ENCODE measurements at regions not wholly inside any gene's neighbourhood (a gene's known extent, or its start where the extent isn't known, plus 50 kb on each side); places are given as distances from the start of the nearest gene placed in this dataset.

DNA sequence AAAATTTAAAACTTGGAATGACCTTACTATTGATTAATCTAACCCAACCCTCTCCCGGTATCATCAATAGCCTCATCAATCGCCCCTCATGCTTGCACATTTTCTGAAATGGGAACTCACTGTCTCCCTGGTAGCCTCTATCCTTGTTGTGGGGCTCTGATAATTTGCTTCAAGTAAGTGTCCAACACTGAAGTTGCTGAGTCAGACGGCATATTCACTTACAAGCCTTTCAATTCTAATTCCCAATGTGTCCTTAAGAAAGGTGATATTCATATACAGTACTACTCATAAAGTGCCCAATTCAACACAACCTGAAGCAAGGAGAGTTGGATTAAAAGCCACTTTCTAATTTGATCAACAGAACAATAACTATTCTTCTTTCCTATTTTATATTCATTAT is 1146.1 kb upstream of the TMEM132C start:
- Histone ChIP-seq H3K27me3 (ENCODE audit: insufficient read depth) (no peaks in the 10 kb centered on the region), H3K9me2 (ENCODE audit: insufficient read depth) (no peaks in the 10 kb centered on the region), H3K4me3 (no peak overlapping the region), H4K20me1 (replicated peaks; ENCODE audit: insufficient read depth) (no peaks in the 10 kb centered on the region), H3K36me3 (ENCODE audit: insufficient read depth) (no peaks in the 10 kb centered on the region), H2AFZ (no peak overlapping the region), H3K4me2 (no peak overlapping the region), H3F3A (replicated peaks; ENCODE audit: low read depth) (no peaks in the 10 kb centered on the region), H3K27ac (ENCODE audit: low read depth) (no peak overlapping the region), H3K79me2 (replicated peaks; ENCODE audit: insufficient read depth) (no peaks in the 10 kb centered on the region), H3K4me1 (ENCODE audit: insufficient read depth) (no peaks in the 10 kb centered on the region)
- Mint-ChIP-seq H3K4me1 (no peaks in the 10 kb centered on the region), H3K27ac (no peak overlapping the region), H3K9me3 (peaks cover 77% of the 10 kb centered on the region), H3K27me3 (ENCODE audit: insufficient read depth, low read depth, poor library complexity) (no peaks in the 10 kb centered on the region), H3K4me3 (no peak overlapping the region), H3K36me3 (ENCODE audit: low read depth) (peaks cover 33% of the 10 kb centered on the region)
- no peak for DNase-seq (ENCODE audit: low spot score)
- no peak for TF ChIP-seq JUNB (IDR thresholded peaks at IDR 0.05; ENCODE audit: unreplicated experiment)
- TF ChIP-seq, protein P1, sequence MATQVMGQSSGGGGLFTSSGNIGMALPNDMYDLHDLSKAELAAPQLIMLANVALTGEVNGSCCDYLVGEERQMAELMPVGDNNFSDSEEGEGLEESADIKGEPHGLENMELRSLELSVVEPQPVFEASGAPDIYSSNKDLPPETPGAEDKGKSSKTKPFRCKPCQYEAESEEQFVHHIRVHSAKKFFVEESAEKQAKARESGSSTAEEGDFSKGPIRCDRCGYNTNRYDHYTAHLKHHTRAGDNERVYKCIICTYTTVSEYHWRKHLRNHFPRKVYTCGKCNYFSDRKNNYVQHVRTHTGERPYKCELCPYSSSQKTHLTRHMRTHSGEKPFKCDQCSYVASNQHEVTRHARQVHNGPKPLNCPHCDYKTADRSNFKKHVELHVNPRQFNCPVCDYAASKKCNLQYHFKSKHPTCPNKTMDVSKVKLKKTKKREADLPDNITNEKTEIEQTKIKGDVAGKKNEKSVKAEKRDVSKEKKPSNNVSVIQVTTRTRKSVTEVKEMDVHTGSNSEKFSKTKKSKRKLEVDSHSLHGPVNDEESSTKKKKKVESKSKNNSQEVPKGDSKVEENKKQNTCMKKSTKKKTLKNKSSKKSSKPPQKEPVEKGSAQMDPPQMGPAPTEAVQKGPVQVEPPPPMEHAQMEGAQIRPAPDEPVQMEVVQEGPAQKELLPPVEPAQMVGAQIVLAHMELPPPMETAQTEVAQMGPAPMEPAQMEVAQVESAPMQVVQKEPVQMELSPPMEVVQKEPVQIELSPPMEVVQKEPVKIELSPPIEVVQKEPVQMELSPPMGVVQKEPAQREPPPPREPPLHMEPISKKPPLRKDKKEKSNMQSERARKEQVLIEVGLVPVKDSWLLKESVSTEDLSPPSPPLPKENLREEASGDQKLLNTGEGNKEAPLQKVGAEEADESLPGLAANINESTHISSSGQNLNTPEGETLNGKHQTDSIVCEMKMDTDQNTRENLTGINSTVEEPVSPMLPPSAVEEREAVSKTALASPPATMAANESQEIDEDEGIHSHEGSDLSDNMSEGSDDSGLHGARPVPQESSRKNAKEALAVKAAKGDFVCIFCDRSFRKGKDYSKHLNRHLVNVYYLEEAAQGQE (IDR thresholded peaks at IDR 0.05; ENCODE audit: unreplicated experiment): no peak
- TF ChIP-seq POLR2AphosphoS5 (IDR thresholded peaks at IDR 0.05; ENCODE audit: low read depth): no peak
- TF ChIP-seq, protein P2, sequence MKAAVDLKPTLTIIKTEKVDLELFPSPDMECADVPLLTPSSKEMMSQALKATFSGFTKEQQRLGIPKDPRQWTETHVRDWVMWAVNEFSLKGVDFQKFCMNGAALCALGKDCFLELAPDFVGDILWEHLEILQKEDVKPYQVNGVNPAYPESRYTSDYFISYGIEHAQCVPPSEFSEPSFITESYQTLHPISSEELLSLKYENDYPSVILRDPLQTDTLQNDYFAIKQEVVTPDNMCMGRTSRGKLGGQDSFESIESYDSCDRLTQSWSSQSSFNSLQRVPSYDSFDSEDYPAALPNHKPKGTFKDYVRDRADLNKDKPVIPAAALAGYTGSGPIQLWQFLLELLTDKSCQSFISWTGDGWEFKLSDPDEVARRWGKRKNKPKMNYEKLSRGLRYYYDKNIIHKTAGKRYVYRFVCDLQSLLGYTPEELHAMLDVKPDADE (IDR thresholded peaks at IDR 0.05): no peak
- ATAC-seq: no peak

DNA sequence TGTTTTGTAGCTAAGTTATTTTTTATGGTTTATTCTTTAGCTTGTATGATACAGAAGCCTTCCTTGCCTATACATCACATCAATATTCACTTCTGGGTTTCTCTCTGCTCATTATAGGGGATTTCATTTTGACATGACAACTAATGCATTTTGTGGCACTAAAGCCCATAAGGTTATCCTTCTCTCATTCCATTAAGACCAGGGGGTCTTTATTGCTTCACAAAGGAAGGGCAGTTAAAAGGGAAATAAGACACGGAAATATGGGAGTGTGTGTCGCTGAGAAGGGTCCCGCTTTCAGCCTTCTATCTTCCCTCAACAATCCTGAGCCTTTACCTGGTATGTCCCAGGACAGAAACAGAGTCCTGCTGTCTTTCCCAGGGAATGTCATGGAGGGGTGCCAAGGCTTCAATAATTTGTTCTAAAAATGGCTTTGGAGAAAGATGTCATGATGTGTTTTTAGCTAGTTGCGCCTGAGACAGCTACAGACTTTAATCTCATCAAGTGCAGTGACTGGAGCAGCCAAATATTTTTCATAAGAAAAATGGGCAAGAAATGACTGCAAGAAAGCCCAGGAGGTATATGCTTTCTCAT is 1145.4 kb upstream of the TMEM132C start:
- TF ChIP-seq, protein P3, sequence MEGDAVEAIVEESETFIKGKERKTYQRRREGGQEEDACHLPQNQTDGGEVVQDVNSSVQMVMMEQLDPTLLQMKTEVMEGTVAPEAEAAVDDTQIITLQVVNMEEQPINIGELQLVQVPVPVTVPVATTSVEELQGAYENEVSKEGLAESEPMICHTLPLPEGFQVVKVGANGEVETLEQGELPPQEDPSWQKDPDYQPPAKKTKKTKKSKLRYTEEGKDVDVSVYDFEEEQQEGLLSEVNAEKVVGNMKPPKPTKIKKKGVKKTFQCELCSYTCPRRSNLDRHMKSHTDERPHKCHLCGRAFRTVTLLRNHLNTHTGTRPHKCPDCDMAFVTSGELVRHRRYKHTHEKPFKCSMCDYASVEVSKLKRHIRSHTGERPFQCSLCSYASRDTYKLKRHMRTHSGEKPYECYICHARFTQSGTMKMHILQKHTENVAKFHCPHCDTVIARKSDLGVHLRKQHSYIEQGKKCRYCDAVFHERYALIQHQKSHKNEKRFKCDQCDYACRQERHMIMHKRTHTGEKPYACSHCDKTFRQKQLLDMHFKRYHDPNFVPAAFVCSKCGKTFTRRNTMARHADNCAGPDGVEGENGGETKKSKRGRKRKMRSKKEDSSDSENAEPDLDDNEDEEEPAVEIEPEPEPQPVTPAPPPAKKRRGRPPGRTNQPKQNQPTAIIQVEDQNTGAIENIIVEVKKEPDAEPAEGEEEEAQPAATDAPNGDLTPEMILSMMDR (conservative IDR thresholded peaks at IDR 0.05; ENCODE audit: low read depth in 2 of 2): no peak
- Mint-ChIP-seq H3K4me3 (no peak overlapping the region), H3K27me3 (ENCODE audit: insufficient read depth, low read depth, poor library complexity) (no peaks in the 10 kb centered on the region), H3K9me3 (peaks cover 77% of the 10 kb centered on the region), H3K36me3 (ENCODE audit: low read depth) (peaks cover 28% of the 10 kb centered on the region), H3K27ac (no peak overlapping the region), H3K4me1 (no peaks in the 10 kb centered on the region)
- no peaks in the 10 kb centered on the region for H3K9me2 ChIP-seq (ENCODE audit: insufficient read depth)
- H3K4me2 ChIP-seq: no peak overlapping the region
- no peaks in the 10 kb centered on the region for H3F3A ChIP-seq (replicated peaks; ENCODE audit: low read depth)
- no peaks in the 10 kb centered on the region for H4K20me1 ChIP-seq (replicated peaks; ENCODE audit: insufficient read depth)
- no peaks in the 10 kb centered on the region for H3K27me3 ChIP-seq (ENCODE audit: insufficient read depth)
- no peak overlapping the region for H2AFZ ChIP-seq
- H3K27ac ChIP-seq (ENCODE audit: low read depth): no peak overlapping the region
- H3K36me3 ChIP-seq (ENCODE audit: insufficient read depth): no peaks in the 10 kb centered on the region
- no peak overlapping the region for H3K4me3 ChIP-seq
- DNase-seq (ENCODE audit: low spot score) (no peak), ATAC-seq (no peak)
- H3K4me1 ChIP-seq (ENCODE audit: insufficient read depth): no peaks in the 10 kb centered on the region
- H3K79me2 ChIP-seq (replicated peaks; ENCODE audit: insufficient read depth): no peaks in the 10 kb centered on the region
